ENCODE measurements at regions not wholly inside any gene's neighbourhood (a gene's known extent, or its start where the extent isn't known, plus 50 kb on each side); places are given as distances from the start of the nearest gene placed in this dataset.

DNA sequence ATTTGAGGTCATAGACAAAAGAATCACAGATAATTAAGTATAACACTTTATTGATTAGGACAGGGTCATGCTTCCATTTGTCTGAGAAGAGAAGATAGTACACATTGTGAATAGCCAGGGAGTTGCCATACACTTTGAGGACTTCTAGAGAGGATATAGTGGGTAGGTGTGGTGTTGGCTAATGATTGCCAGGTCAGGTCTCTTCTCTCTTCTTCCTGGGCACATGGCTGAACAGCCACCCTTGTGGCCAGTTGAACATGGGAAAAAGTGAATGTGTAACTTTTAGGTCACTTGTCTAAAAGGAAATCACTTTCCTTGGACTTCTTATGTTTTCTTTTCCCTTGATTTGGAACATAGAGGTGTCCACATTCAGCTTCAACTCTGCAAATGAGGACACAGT, 772.1 kb upstream of the MAP3K7 start:
- Histone ChIP-seq H3K79me2 (replicated peaks; ENCODE audit: insufficient read depth, low read length) (no peaks in the 10 kb centered on the region), H3K9ac (ENCODE audit: low read length) (no peak overlapping the region), H3K4me2 (ENCODE audit: low read length) (no peak overlapping the region), H3K4me3 (ENCODE audit: low read length) (no peak overlapping the region), H3K36me3 (ENCODE audit: insufficient read depth, low read length) (no peaks in the 10 kb centered on the region), H3K27me3 (ENCODE audit: insufficient read depth, low read depth, low read length) (no peaks in the 10 kb centered on the region), H4K20me1 (ENCODE audit: insufficient read depth) (no peaks in the 10 kb centered on the region), H3F3A (ENCODE audit: insufficient read depth, low read length, poor library complexity, severe bottlenecking) (no peaks in the 10 kb centered on the region), H3K27ac (ENCODE audit: low read length) (no peak overlapping the region), H3K9me2 (ENCODE audit: insufficient read depth, low read length) (no peaks in the 10 kb centered on the region), H2AFZ (ENCODE audit: low read depth, low read length) (no peak overlapping the region), H3K9me3 (ENCODE audit: low read length) (no peaks in the 10 kb centered on the region)
- no peak for TF ChIP-seq RAD21 (conservative IDR thresholded peaks at IDR 0.05)
- TF ChIP-seq POLR2AphosphoS5 (IDR thresholded peaks at IDR 0.05) = no peak
- no peak for TF ChIP-seq SMC3 (conservative IDR thresholded peaks at IDR 0.05; ENCODE audit: poor library complexity)
- TF ChIP-seq, protein P1, sequence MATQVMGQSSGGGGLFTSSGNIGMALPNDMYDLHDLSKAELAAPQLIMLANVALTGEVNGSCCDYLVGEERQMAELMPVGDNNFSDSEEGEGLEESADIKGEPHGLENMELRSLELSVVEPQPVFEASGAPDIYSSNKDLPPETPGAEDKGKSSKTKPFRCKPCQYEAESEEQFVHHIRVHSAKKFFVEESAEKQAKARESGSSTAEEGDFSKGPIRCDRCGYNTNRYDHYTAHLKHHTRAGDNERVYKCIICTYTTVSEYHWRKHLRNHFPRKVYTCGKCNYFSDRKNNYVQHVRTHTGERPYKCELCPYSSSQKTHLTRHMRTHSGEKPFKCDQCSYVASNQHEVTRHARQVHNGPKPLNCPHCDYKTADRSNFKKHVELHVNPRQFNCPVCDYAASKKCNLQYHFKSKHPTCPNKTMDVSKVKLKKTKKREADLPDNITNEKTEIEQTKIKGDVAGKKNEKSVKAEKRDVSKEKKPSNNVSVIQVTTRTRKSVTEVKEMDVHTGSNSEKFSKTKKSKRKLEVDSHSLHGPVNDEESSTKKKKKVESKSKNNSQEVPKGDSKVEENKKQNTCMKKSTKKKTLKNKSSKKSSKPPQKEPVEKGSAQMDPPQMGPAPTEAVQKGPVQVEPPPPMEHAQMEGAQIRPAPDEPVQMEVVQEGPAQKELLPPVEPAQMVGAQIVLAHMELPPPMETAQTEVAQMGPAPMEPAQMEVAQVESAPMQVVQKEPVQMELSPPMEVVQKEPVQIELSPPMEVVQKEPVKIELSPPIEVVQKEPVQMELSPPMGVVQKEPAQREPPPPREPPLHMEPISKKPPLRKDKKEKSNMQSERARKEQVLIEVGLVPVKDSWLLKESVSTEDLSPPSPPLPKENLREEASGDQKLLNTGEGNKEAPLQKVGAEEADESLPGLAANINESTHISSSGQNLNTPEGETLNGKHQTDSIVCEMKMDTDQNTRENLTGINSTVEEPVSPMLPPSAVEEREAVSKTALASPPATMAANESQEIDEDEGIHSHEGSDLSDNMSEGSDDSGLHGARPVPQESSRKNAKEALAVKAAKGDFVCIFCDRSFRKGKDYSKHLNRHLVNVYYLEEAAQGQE (IDR thresholded peaks at IDR 0.05; ENCODE audit: borderline replicate concordance) = no peak
- TF ChIP-seq TAF1 (IDR thresholded peaks at IDR 0.05; ENCODE audit: low read depth) = no peak
- TF ChIP-seq CTCF (IDR thresholded peaks at IDR 0.05; ENCODE audit: poor library complexity, severe bottlenecking) = no peak
- no peak for TF ChIP-seq MXI1 (conservative IDR thresholded peaks at IDR 0.05; ENCODE audit: poor library complexity, severe bottlenecking)
- TF ChIP-seq EP300 (conservative IDR thresholded peaks at IDR 0.05; ENCODE audit: poor library complexity, severe bottlenecking) = no peak
- TF ChIP-seq EZH2 (IDR thresholded peaks at IDR 0.05; ENCODE audit: borderline replicate concordance, insufficient read depth, low read length, poor library complexity, severe bottlenecking) = no peak

- Histone ChIP-seq H3K9me3 (ENCODE audit: low read length) (no peaks in the 10 kb centered on the region), H3K9ac (ENCODE audit: low read length) (no peak overlapping the region), H3K9me2 (ENCODE audit: insufficient read depth, low read length) (no peaks in the 10 kb centered on the region), H3K79me2 (replicated peaks; ENCODE audit: insufficient read depth, low read length) (no peaks in the 10 kb centered on the region), H3K4me2 (ENCODE audit: low read length) (no peak overlapping the region), H3K27me3 (ENCODE audit: insufficient read depth, low read depth, low read length) (no peaks in the 10 kb centered on the region), H2AFZ (ENCODE audit: low read depth, low read length) (no peak overlapping the region), H3K27ac (ENCODE audit: low read length) (no peak overlapping the region), H3F3A (ENCODE audit: insufficient read depth, low read length, poor library complexity, severe bottlenecking) (no peaks in the 10 kb centered on the region), H3K4me3 (ENCODE audit: low read length) (no peak overlapping the region), H4K20me1 (ENCODE audit: insufficient read depth) (no peaks in the 10 kb centered on the region), H3K36me3 (ENCODE audit: insufficient read depth, low read length) (no peaks in the 10 kb centered on the region)
- TF ChIP-seq MXI1 (conservative IDR thresholded peaks at IDR 0.05; ENCODE audit: poor library complexity, severe bottlenecking) (no peak), SMC3 (conservative IDR thresholded peaks at IDR 0.05; ENCODE audit: poor library complexity) (no peak), EP300 (conservative IDR thresholded peaks at IDR 0.05; ENCODE audit: poor library complexity, severe bottlenecking) (no peak), CTCF (IDR thresholded peaks at IDR 0.05; ENCODE audit: poor library complexity, severe bottlenecking) (no peak), EZH2 (IDR thresholded peaks at IDR 0.05; ENCODE audit: borderline replicate concordance, insufficient read depth, low read length, poor library complexity, severe bottlenecking) (no peak), POLR2AphosphoS5 (IDR thresholded peaks at IDR 0.05) (no peak), RAD21 (conservative IDR thresholded peaks at IDR 0.05) (no peak), TAF1 (IDR thresholded peaks at IDR 0.05; ENCODE audit: low read depth) (no peak)
- TF ChIP-seq, protein P1 (IDR thresholded peaks at IDR 0.05; ENCODE audit: borderline replicate concordance) = no peak
These were observed 766.0 kb upstream of the MAP3K7 start for GRCh38 chr6:91352878-91353277.
